Keratinocyte (primary cell): ENCODE measurements at regions not wholly inside any gene's neighbourhood (a gene's known extent, or its start where the extent isn't known, plus 50 kb on each side); places are given as distances from the start of the nearest gene placed in this dataset.

Experiments used
- DNase-seq: peaks from one replicate; pipeline ENCODE4 v3.0.0-alpha.2; 2011; ENCODE audit warnings: low read depth, missing footprints, low spot score
- FAIRE-seq: peaks from 2 replicates; lab custom pipeline; 2011; peaks lifted over from hg19 to GRCh38; lab: Jason Lieb, UNC
- H2AFZ ChIP-seq: 2 replicates; pipeline ENCODE4 v1.6.0; 2012; ENCODE audit warnings: low read length, control low read depth, inconsistent platforms; ENCODE audit not compliant: control insufficient read depth
- H3K27ac ChIP-seq: 2 replicates; pipeline ENCODE4 v1.5.1; 2011; ENCODE audit warnings: low read length; ENCODE audit not compliant: control insufficient read depth, insufficient read depth
- H3K27me3 ChIP-seq: 3 replicates; pipeline ENCODE4 v1.6.0; 2011; ENCODE audit warnings: low read length; ENCODE audit not compliant: control insufficient read depth, insufficient read depth; ENCODE audit errors: extremely low read depth
- H3K36me3 ChIP-seq, 2 experiments: 2 replicates in 1 of 2; 3 replicates in 1 of 2; pipeline ENCODE4 v1.5.1; 2011; ENCODE audit warnings: low read length in 2 of 2, mild to moderate bottlenecking in 1 of 2; ENCODE audit not compliant: control insufficient read depth in 2 of 2, insufficient read depth in 2 of 2; ENCODE audit errors: extremely low read depth in 1 of 2
- H3K4me1 ChIP-seq: 3 replicates; pipeline ENCODE4 v1.5.1; 2011; ENCODE audit warnings: low read length; ENCODE audit not compliant: control insufficient read depth, insufficient read depth; ENCODE audit errors: extremely low read depth
- H3K4me2 ChIP-seq: 3 replicates; pipeline ENCODE4 v1.6.0; 2011; ENCODE audit warnings: low read depth, low read length; ENCODE audit not compliant: control insufficient read depth, insufficient read depth; ENCODE audit errors: extremely low read depth
- H3K4me3 ChIP-seq, 3 experiments: fragments of 200-600 bp in 1 of 3; sonication (generic) in 1 of 3; 2 replicates in 2 of 3; 3 replicates in 1 of 3; pipeline ENCODE4 v1.5.1; 2011 to 2016; ENCODE audit warnings: low read length in 3 of 3, mild to moderate bottlenecking in 3 of 3, control low read depth in 2 of 3, inconsistent platforms in 1 of 3, low read depth in 1 of 3, mixed read lengths in 1 of 3, mixed run types in 1 of 3, moderate library complexity in 1 of 3; ENCODE audit not compliant: control insufficient read depth in 2 of 3, insufficient read depth in 2 of 3; ENCODE audit errors: extremely low read depth in 1 of 3
- H3K79me2 ChIP-seq: 2 replicates; pipeline ENCODE4 v1.6.0; 2012; ENCODE audit warnings: low read length; ENCODE audit not compliant: control insufficient read depth, insufficient read depth
- H3K9ac ChIP-seq: 3 replicates; pipeline ENCODE4 v1.6.0; 2011; ENCODE audit warnings: low read length; ENCODE audit not compliant: control insufficient read depth, insufficient read depth; ENCODE audit errors: extremely low read depth
- H3K9me1 ChIP-seq: 3 replicates; pipeline ENCODE4 v1.6.0; 2011; ENCODE audit warnings: low read length; ENCODE audit not compliant: control insufficient read depth, insufficient read depth; ENCODE audit errors: extremely low read depth
- H3K9me3 ChIP-seq: 2 replicates; pipeline ENCODE4 v1.5.1; 2012; ENCODE audit warnings: low read depth, low read length; ENCODE audit not compliant: control insufficient read depth
- H4K20me1 ChIP-seq: 3 replicates; pipeline ENCODE4 v1.6.0; 2011; ENCODE audit warnings: low read length; ENCODE audit not compliant: control insufficient read depth, insufficient read depth; ENCODE audit errors: extremely low read depth
- CTCF ChIP-seq, 3 experiments: IDR thresholded peaks in 1 of 3; conservative IDR thresholded peaks in 1 of 3; optimal IDR thresholded peaks in 1 of 3; 2 replicates in 2 of 3; 3 replicates in 1 of 3; pipeline versions ENCODE3 to v1.5.1; 2011; ENCODE audit warnings: low read length in 3 of 3, mild to moderate bottlenecking in 3 of 3, moderate library complexity in 2 of 3, control low read depth in 1 of 3, inconsistent platforms in 1 of 3; ENCODE audit not compliant: insufficient read depth in 2 of 3; ENCODE audit errors: extremely low read depth in 1 of 3
- EZH2 ChIP-seq: IDR thresholded peaks from one replicate; pipeline ENCODE4 v1.6.1; 2012; ENCODE audit warnings: inconsistent platforms, mild to moderate bottlenecking, low read length, moderate library complexity
- dilution Hi-C: fragments of 300-500 bp; cut with MboI; formaldehyde crosslinking; loops from one replicate; pipeline ENCODE4 v1.7.0; 2020; ENCODE audit warnings: low sequenced_read_pairs; ENCODE audit not compliant: extremely low pct_ligation_motif_present

- H3K27ac ChIP-seq: no peak overlapping the region
- no peaks in the 10 kb centered on the region for H3K79me2 ChIP-seq
- DNase-seq (no peak), FAIRE-seq (no peak)
- H3K36me3 ChIP-seq: no peaks in the 10 kb centered on the region
- H3K27me3 ChIP-seq: no peaks in the 10 kb centered on the region
- no peak overlapping the region for H2AFZ ChIP-seq
- H3K9ac ChIP-seq: no peak overlapping the region
- dilution Hi-C loops: no loop called here
- H3K4me2 ChIP-seq: no peak overlapping the region
- no peak overlapping the region for H3K4me3 ChIP-seq
- no peaks in the 10 kb centered on the region for H3K9me1 ChIP-seq
- peaks cover 3% of the 10 kb centered on the region for H3K4me1 ChIP-seq
- no peaks in the 10 kb centered on the region for H4K20me1 ChIP-seq
- TF ChIP-seq EZH2: no peak
- TF ChIP-seq CTCF (optimal IDR thresholded peaks at IDR 0.05 in 1 of 3, IDR thresholded peaks at IDR 0.05 in 1 of 3, conservative IDR thresholded peaks at IDR 0.05 in 1 of 3; ENCODE audit: extremely low read depth in 1 of 3, insufficient read depth in 2 of 3, low read length in 3 of 3): no peak
- H3K9me3 ChIP-seq: no peaks in the 10 kb centered on the region
These were observed 495.0 kb downstream of the TMX3 start for GRCh38 chr18:68219872-68220271.

DNA sequence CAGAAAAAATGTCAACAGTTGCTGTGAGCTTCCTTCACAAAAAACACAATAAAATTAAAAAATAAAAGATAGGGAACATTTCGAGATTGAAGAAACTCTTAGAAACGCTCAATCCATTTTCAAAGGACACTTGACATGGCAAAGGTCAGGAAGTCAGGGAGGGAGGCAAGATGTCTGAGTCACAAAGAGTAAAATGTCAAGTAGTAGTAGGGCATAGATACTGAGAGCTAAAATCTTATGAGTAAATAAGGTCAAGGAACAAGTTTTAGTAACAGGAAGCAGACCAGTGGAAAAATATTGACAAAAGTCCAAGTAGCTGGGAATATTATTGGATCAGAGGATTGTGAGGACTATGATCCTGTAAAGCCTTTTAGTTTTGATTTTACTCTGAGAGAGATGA is 495.6 kb downstream of the TMX3 start:
- DNase-seq (no peak), FAIRE-seq (no peak)
- TF ChIP-seq EZH2 (no peak), CTCF (optimal IDR thresholded peaks at IDR 0.05 in 1 of 3, IDR thresholded peaks at IDR 0.05 in 1 of 3, conservative IDR thresholded peaks at IDR 0.05 in 1 of 3; ENCODE audit: extremely low read depth in 1 of 3, insufficient read depth in 2 of 3, low read length in 3 of 3) (no peak)
- dilution Hi-C loops: no loop called here
- Histone ChIP-seq H3K27me3 (no peaks in the 10 kb centered on the region), H3K9me1 (no peaks in the 10 kb centered on the region), H3K9me3 (no peaks in the 10 kb centered on the region), H4K20me1 (no peaks in the 10 kb centered on the region), H3K4me2 (no peak overlapping the region), H3K4me3 (no peak overlapping the region), H2AFZ (no peak overlapping the region), H3K36me3 (no peaks in the 10 kb centered on the region), H3K9ac (no peak overlapping the region), H3K79me2 (no peaks in the 10 kb centered on the region), H3K4me1 (peaks cover 3% of the 10 kb centered on the region), H3K27ac (no peak overlapping the region)
